Caki2 (cell line): ENCODE measurements at regions not wholly inside any gene's neighbourhood (a gene's known extent, or its start where the extent isn't known, plus 50 kb on each side); places are given as distances from the start of the nearest gene placed in this dataset.

Experiments
- DNase-seq: peaks from one replicate; pipeline ENCODE4 v3.0.0-alpha.2; 2015; ENCODE audit warnings: low read depth
- in situ Hi-C: cut with HindIII; loops from 2 replicates; pipeline ENCODE4 v1.10.0; 2016; ENCODE audit warnings: low sequenced_read_pairs, low pct_unique_long_range_greater_than_20kb, mixed read lengths

DNA sequence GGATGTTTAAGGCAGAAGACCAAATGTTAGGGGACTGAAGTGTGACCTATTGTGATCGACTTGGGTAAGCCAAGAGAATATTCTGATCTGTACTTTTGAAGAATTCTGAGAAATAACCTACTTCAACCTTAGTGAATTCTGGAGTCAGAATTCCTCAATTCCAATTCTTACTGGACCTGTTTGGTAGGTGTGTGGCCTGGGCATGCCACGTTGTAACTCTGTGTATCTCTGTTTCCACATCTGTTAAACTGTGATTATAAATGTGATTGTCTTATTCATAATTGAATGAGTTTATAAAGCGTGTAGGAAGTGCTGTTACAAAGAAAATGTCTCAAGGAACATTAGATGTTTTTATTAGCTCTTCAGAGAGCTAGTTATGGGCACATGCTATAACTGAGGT is 64.5 kb downstream of the TUSC1 start:
- no peak for DNase-seq
- in situ Hi-C loops = no loop called here

DNA sequence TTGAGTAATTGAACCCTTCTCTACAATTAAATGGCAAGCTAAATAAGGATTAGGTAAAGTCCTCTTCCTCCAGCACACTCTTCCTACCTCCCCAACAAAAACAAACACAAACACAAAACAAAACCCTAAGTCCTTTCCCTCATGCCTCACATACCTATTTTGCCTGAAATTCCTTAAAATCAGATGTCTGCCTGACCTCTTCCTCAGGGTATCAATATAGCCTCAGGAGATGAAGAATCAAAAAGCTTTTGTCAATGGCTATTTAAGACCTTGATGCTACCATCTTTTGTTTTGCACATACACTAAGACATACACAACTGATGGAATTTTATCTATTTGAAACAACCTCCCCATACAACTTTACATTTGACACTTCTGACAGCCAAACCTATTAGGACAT is 75.1 kb downstream of the TUSC1 start:
- no peak for DNase-seq
- in situ Hi-C loops = no loop called here

DNA sequence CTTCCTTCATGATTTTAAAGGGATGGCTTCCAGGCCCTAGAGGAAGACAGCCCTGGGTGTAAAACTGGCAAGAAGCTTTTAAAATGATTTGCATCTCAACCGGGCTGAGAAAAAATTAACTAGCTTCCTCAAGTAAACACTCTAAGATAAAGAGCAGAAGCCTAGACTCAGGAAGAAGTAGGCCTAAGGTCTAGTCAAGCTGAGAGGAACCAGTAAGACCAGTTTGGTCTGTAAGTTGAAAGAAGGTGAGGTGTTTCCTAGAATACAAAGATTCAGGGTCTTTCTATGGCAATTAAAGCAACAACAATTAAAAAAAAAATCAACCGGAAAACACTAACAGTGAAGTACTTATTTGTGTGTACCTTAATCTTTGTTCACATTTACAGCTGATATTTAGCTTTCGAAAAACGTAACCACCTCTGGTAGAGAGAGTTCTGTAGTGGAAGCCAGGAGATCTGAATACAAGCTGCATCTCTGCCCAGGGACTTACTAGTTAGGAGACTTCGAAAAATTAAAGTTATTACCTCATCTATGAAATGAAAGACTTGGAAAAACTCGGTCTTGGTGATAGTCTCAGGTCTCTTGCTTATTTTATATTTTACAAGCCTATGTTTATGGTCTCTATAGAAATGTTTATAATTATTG is 75.7 kb downstream of the TUSC1 start:
- in situ Hi-C loops = no loop called here
- DNase-seq = no peak

DNA sequence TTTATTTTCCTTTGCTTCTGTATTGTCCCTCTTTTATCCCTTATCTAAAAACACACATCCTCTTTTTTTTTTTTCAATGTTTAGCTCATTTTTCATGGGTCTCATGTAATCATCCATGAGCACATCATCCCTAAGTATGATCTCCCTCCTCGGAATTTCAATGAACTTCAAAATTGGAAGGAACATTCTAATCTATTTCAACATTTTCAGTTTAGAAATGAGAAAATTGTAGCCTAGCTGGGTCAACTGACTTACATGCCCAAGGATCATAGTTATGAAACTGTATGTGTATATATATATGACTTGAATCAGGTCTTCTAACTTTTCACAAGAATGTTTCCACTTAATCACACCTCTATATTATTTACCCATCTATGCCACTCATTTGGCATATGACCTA is 77.7 kb downstream of the TUSC1 start:
- DNase-seq = no peak
- in situ Hi-C loops = no loop called here

DNA sequence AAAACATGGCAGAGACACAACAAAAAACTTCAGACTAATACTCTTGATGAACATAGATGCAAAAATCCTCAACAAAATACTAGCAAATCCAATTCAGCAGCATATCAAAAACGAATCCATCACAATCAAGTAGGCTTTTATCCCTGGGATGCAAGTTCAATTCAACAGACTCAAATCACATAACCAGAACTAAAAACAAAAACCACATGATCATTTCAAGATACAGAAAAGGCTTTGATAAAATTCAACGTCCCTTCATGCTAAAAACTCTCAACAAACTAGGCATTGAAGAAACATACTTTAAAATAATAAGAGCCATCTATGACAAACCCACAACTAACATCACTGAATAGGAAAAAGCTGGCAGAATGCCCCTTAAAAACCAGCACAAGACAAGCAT is 93.6 kb downstream of the TUSC1 start:
- in situ Hi-C loops = no loop called here
- no peak for DNase-seq

DNA sequence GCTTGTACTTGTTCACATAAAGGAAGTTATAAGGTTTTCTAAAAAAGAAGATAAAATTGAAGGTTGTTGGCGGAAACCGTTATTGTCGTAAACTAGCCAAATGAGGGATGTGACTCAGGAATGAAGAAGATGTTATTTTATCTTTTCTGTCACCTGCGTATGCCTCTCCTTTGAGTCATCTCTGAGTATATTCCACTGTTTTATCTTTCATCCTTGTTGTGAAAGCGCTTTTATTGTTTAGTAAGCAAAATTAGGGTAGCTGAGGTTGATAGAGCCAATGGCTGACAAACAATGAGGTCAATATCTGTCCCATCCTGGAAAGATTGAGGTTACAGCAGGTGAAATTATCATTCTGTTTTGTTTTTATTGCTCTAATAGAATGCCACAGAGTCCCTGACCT is 105.0 kb downstream of the TUSC1 start:
- DNase-seq = no peak
- in situ Hi-C loops = no loop called here

DNA sequence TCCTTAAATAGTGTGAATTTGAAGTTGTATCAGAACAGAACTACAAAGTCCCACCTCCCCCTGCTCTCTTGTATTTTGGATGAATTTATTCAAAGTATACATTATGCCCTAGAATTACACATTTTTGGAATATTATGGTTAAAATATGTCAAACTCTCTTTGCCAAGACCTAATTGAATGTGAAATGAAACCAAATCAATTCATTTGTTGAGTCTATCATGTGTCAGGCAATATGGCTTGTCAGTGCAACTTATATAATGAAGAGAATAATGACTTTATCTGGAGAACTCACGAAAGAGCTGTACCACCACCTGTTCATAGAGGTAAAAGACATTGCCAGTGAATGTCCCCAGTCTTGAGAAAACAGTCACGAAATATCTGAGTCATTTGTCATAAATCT is 106.8 kb downstream of the TUSC1 start:
- in situ Hi-C loops = no loop called here
- DNase-seq = no peak

DNA sequence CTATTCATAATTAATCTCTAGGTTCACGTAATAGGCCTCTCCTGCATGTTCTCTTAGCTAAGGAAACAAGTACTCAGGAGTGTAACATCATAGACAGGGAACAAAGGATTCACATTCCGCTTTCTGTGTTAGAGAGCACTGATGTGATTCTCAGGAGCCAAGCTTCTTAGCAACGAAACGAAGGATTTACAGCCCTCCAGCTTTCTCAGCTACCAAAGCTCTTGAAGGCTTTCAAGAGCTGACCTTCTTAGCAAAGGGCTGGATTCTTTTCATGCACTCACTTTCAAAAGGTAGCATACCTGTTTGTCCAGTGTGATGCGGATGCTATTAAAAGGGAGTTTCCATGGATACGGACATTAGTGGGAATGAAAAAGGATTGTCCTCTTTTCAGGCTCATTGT is 107.4 kb downstream of the TUSC1 start:
- in situ Hi-C loops = no loop called here
- no peak for DNase-seq

DNA sequence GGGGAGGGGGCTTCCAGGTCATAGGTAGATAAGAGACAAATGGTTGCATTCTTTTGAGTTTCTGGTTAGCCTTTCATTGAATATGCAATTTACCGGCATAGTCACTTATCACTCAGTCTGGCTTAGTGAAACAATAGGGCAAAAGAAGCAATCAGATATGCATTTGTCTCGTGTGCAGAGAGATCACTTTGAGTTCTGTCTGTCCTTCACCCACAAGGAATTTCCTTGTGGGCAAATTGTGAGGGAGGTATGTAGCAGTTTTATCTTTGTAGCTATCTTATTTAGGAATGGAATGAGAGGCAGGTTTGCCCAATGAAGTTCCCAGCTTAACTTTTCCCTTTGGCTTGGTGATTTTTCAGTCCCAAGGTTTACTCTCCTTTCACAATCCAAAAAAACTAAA is 116.1 kb downstream of the TUSC1 start:
- in situ Hi-C loops = no loop called here
- no peak for DNase-seq

DNA sequence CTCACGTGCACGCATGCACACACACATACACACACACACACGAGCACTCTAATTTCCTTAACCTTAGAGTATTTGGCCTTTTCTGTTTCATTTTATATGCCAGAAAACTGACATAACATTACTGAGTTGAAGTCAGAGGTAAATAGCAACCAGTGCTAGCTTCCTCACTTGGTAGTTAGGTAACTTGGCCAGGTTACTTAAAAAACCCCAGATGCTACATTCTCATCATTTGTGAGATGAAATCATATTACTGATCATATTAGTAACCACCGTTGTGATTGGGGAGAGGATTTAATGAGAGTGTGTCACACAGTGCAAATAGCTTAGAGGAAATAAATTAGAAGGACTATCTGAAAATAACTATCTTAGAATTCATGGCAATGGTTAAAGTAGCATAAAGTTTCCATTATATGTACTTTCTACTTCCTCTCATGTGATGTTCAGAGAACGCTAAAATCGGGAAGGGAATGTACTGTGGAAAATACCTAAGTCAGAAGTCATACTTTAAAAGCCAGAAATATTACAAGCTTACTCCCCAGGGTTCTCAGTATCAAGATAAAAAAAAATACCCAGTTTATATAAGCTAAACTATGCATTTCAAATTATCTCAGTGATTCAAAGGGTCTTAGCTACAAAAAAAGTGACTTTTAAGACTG is 120.5 kb downstream of the TUSC1 start:
- in situ Hi-C loops = no loop called here
- no peak for DNase-seq

DNA sequence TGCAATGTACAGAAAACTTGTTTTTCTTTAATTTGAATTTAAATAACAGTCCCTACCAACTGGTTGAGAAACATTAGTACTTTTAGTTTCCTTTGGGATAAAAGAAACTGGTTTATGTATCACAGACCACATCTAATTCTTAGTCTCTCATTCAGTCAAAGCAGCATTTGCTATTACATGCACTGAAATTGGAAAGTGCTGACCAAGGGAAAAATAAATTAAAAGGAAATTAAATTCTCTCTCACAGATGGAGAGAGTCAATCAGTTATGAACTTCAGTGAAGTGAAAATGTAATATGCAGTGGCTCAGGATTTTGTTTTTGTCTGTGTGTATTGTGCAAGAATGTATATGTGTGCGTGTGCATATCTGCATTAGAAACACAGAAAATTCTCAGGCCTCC is 121.7 kb downstream of the TUSC1 start:
- DNase-seq = no peak
- in situ Hi-C loops = no loop called here

DNA sequence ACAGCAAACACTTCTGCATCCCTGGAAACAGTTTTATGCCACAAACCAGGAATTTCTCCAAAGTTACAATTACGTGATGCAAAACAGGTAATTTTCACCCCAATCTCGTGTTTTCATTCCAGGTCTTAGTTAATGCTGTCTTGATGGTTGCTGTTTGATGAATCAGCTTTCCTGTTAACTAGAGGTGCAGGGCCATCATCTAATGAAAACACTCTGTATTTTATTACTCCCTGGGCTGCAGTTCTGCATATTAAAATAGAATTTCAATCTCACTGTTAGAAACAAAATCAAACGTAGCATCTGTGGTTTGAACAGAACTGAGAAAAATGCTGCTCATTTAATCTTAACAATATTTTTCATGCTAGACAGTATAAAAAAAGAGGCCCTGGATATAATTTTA is 129.4 kb downstream of the TUSC1 start:
- in situ Hi-C loops = no loop called here
- DNase-seq = no peak

DNA sequence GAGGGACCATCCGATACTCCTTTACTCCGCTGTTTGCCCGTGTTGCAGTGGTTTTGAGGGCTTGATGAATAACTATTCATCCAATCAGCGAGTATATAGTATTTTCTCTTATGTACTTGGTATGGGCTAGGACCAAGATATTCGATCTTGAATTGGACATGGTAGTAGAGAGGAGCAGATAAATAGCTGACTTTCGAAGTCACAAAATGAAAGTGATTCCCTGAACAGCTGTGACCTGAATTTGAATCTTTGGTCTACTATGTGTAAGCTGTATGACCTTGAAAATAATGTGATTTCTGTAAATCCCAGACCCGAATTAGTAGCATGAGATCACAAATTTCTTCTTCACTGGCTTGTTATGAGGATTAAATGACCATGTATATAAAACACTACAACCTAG is 134.4 kb downstream of the TUSC1 start:
- DNase-seq = no peak
- in situ Hi-C loops = no loop called here

DNA sequence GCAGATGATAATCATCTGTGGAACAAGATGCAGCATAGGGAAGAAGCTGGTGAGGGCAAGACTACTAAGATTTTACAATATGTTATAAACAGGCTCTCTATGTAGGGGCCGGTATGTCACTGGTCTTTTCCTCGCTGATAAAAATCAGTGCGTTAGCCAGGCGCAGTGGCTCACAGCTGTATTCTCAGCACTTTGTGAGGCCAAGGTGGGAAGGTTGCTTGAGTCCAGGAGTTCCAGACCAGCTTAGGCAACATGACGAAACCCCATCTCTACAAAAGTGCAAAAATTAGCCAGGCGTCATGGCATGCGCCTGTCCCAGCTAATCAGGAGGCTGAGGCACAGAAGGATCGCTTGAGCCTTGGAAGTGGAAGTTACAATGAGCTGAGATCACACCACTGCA is 135.9 kb downstream of the TUSC1 start:
- in situ Hi-C loops = no loop called here
- DNase-seq = no peak

DNA sequence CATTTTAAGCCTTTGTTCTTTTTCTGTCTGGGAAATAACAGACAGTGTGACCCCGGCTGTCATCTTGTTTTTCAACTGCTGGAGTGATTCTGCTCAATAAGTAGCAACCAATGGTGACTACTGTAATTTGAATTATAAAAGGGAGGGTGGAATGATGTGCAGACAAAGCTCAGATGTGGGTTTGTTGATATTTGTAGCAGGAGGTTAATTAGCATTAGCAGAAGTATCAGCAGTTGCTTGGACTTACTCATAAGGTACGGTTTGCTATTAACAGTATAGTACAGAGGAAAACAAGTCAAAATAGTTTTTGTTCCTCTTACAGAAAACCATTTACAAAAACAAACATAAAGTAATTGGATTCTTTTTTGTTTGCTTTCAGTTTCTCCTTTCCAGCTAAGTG is 140.4 kb downstream of the TUSC1 start:
- in situ Hi-C loops = no loop called here
- DNase-seq = no peak

DNA sequence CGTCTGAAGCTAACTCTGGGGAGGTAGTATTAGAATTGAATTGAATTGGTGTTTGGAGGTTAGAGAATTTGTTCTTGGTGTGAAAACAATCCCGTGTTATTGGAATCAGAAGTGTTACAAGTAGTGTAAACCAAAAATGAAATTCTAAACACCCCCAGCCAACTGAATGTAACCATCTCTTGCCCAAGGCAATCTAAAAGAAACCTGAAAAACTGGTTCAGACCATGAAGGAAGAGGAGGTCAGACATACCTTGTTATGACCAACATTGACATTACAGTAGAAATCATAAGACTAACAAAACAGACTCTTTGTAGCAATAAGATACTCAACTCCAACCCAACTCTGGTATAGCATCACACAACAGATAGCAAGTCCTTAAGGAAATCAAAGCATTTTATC is 159.0 kb downstream of the TUSC1 start:
- in situ Hi-C loops = no loop called here
- DNase-seq = no peak

DNA sequence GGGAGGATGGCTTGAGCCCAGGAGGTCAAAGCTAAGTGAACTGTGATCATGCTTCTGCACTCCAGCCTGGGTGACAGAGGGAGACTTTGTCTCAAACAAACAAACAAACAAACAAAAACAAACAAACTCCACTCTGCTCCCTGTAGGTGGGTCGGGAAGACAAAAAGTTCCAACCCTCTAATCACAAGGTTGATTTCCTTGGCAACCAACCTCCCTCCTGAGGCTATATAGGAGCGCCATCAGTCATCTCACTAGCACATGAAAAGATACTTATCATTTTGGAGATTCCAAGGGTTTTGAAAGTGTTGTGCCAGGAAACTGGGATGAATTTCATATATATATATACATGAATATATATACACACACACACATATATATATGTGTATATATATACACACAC is 160.5 kb downstream of the TUSC1 start:
- no peak for DNase-seq
- in situ Hi-C loops = no loop called here

DNA sequence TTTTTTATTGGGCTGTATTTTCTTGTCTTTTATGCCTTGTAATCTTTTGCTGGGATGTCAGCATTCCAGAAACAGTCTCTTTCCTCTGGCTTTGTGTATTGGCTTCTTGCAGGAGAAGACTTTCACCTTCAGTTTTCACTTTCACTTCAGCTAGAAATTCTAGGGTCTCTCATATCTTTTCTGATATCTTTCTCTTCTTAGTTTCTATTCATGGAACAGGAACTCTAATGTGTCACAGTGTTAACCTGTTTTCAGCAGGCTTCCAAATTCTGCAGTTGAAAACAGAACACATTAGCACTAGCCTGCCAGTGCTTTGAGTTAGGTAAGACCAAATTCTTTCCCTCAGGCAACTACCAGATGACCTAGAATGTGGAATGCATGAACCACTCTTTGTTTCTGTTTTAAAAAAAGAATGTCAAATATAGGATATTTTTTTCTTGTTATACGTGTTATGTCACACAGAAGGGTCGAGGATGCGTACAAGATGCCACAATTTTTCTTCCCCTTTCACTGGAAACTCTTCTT is 164.7 kb downstream of the TUSC1 start:
- no peak for DNase-seq
- in situ Hi-C loops = no loop called here

DNA sequence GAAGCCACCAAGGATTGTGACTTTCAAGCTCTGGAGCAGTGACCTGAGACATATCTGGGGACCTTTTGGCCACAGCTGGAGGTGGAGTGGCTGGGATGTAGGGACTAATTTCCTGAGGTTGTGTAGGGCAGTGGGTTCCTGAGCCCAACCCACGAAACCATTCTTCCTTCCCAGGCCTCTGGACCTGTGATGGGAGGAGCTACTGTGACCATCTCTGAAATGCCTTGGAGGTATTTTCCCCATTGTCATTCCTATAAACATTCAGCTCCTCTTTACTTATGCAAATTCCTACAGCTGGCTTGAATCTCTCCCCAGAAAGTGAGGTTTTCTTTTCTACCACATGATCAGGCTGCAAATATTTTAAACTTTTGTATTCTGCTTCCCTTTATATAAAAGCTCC is 172.6 kb downstream of the TUSC1 start:
- in situ Hi-C loops = no loop called here
- no peak for DNase-seq

DNA sequence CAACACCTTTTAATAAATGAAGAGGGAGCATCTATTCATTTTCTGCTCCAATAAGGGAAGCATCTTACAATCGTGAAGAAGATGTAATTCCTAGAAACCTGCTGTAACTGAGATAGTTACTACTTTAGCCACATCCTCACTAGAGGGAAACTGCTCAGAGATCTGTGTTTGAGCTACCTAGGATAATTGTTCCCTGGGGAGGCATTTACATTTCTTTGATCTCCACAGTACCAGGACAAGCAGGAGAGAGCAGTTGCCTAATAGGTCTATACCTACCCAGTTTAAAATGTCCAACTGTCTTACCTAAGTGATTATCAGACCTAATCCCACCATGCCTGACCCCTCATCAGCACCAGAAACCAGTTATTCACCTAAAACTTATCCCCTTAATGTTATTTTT is 196.9 kb downstream of the TUSC1 start:
- DNase-seq = no peak
- in situ Hi-C loops = no loop called here
